ENCODE measurements at regions not wholly inside any gene's neighbourhood (a gene's known extent, or its start where the extent isn't known, plus 50 kb on each side); places are given as distances from the start of the nearest gene placed in this dataset.

DNA sequence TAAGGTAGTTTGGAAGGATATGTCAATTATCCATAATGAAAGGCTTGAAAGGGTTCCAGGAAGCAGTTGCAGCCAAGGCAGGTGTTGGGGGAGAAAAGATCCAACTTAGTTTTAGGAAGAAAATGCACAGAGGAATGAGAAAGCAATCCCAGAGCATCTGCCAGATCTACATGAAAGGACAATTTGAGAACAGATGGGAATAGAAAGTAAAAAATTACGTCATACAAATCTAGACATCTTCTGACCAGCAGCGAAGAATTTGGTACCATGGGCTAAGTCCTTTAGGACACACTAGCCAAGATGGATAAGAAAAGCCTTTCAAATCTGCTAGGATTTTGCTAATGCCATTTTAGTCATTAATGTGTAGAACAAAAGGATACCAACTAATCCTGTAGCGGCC lies 244.1 kb upstream of the PRR16 start:
- Histone ChIP-seq H4K20me1 (ENCODE audit: control insufficient read depth, insufficient read depth, low read depth, low read length) (no peaks in the 10 kb centered on the region), H3K4me3 (ENCODE audit: low read length) (no peak overlapping the region), H3K36me3 (ENCODE audit: control insufficient read depth, low read length) (no peaks in the 10 kb centered on the region), H3K9me2 (replicated peaks; ENCODE audit: control insufficient read depth, low read length) (no peaks in the 10 kb centered on the region), H3K79me2 (ENCODE audit: control insufficient read depth, low read length) (no peaks in the 10 kb centered on the region), H3F3A (ENCODE audit: control insufficient read depth, insufficient read depth) (no peaks in the 10 kb centered on the region), H3K27ac (ENCODE audit: low read depth, low read length) (no peak overlapping the region), H3K4me2 (ENCODE audit: low read length) (no peak overlapping the region), H3K27me3 (ENCODE audit: control insufficient read depth, low read length) (no peaks in the 10 kb centered on the region), H3K4me1 (ENCODE audit: control insufficient read depth, low read length) (no peaks in the 10 kb centered on the region), H3K9me3 (ENCODE audit: control insufficient read depth, insufficient read depth, low read length) (no peaks in the 10 kb centered on the region)
- TF ChIP-seq, protein P1, sequence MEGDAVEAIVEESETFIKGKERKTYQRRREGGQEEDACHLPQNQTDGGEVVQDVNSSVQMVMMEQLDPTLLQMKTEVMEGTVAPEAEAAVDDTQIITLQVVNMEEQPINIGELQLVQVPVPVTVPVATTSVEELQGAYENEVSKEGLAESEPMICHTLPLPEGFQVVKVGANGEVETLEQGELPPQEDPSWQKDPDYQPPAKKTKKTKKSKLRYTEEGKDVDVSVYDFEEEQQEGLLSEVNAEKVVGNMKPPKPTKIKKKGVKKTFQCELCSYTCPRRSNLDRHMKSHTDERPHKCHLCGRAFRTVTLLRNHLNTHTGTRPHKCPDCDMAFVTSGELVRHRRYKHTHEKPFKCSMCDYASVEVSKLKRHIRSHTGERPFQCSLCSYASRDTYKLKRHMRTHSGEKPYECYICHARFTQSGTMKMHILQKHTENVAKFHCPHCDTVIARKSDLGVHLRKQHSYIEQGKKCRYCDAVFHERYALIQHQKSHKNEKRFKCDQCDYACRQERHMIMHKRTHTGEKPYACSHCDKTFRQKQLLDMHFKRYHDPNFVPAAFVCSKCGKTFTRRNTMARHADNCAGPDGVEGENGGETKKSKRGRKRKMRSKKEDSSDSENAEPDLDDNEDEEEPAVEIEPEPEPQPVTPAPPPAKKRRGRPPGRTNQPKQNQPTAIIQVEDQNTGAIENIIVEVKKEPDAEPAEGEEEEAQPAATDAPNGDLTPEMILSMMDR (IDR thresholded peaks at IDR 0.05; ENCODE audit: low read depth, low read length, poor library complexity, severe bottlenecking) = no peak

DNA sequence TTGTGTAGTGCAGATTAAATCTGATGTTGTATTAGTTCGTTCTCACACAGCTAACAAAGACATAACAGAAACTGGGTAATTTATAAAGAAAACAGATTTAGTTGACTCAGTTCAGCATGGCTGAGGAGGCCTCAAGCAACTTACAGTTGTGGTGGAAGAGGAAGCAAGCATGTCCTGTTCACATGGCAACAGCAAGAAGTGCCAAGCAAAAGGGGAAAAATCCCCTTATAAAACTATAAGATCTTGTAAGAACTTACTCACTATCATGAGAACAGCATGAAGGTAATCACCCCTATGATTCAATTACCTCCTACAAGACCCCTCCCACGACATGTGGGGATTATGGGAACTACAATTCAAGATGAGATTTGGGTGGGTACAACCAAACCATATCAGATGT lies 238.6 kb upstream of the PRR16 start:
- H3K4me2 ChIP-seq (ENCODE audit: low read length) = no peak overlapping the region
- no peak overlapping the region for H3K27ac ChIP-seq (ENCODE audit: low read depth, low read length)
- H3K4me3 ChIP-seq (ENCODE audit: low read length) = no peak overlapping the region
- H3K9me3 ChIP-seq (ENCODE audit: control insufficient read depth, insufficient read depth, low read length) = no peaks in the 10 kb centered on the region
- TF ChIP-seq, protein P1 (IDR thresholded peaks at IDR 0.05; ENCODE audit: low read depth, low read length, poor library complexity, severe bottlenecking) = no peak
- TF ChIP-seq EZH2phosphoT487 (IDR thresholded peaks at IDR 0.05; ENCODE audit: borderline replicate concordance, low read length) = no peak
- H3K4me1 ChIP-seq (ENCODE audit: control insufficient read depth, low read length) = no peaks in the 10 kb centered on the region
- no peaks in the 10 kb centered on the region for H3K9me2 ChIP-seq (replicated peaks; ENCODE audit: control insufficient read depth, low read length)
- no peaks in the 10 kb centered on the region for H3K36me3 ChIP-seq (ENCODE audit: control insufficient read depth, low read length)
- no peaks in the 10 kb centered on the region for H3K79me2 ChIP-seq (ENCODE audit: control insufficient read depth, low read length)
- H3F3A ChIP-seq (ENCODE audit: control insufficient read depth, insufficient read depth) = no peaks in the 10 kb centered on the region
- no peaks in the 10 kb centered on the region for H3K27me3 ChIP-seq (ENCODE audit: control insufficient read depth, low read length)
- H4K20me1 ChIP-seq (ENCODE audit: control insufficient read depth, insufficient read depth, low read depth, low read length) = no peaks in the 10 kb centered on the region

DNA sequence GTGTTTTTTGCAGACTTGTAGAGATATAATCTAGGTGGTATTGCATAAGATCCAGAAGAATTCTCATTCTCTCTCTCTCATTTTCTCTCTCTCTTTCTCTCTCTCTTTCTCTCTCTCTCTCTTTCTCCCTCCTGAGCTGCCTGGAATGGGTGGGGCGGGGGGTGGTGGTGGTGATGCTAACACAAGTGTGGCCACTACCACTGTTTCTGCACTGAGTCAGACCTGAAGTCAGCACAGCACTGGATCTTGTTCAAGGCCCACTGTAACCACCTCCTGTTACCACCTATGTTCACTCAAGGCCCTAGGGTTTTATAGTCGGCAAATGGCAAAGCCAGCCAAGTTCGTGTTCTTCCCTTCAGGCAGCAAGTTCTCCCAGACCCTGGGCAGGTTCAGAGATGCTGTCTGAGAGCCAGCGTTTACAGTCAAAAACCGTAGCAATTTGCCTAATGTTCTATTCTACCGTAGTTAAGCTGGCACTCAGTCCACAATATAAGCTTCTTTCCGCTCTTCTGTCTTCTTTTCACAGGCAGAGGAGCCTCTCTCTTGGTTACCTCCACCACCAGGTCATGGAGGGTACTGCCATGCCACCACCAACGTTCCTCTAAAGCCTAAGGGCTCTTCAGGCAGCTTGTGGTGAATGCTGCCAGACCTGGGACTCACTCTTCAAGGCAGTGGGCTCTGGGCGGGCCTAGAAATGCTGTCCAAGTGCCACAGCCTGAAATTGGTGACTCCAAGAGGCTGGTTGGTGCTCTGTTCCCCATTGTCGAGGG lies 235.7 kb upstream of the PRR16 start:
- no peaks in the 10 kb centered on the region for H4K20me1 ChIP-seq (ENCODE audit: control insufficient read depth, insufficient read depth, low read depth, low read length)
- no peaks in the 10 kb centered on the region for H3K9me3 ChIP-seq (ENCODE audit: control insufficient read depth, insufficient read depth, low read length)
- H3K36me3 ChIP-seq (ENCODE audit: control insufficient read depth, low read length) = no peaks in the 10 kb centered on the region
- no peak for TF ChIP-seq EZH2phosphoT487 (IDR thresholded peaks at IDR 0.05; ENCODE audit: borderline replicate concordance, low read length)
- TF ChIP-seq, protein P1 (IDR thresholded peaks at IDR 0.05; ENCODE audit: low read depth, low read length, poor library complexity, severe bottlenecking) = no peak
- H3K27ac ChIP-seq (ENCODE audit: low read depth, low read length) = no peak overlapping the region
- H3K4me1 ChIP-seq (ENCODE audit: control insufficient read depth, low read length) = no peaks in the 10 kb centered on the region
- no peaks in the 10 kb centered on the region for H3K27me3 ChIP-seq (ENCODE audit: control insufficient read depth, low read length)
- no peak overlapping the region for H3K4me3 ChIP-seq (ENCODE audit: low read length)
- H3K4me2 ChIP-seq (ENCODE audit: low read length) = no peak overlapping the region
- H3K79me2 ChIP-seq (ENCODE audit: control insufficient read depth, low read length) = no peaks in the 10 kb centered on the region
- no peaks in the 10 kb centered on the region for H3K9me2 ChIP-seq (replicated peaks; ENCODE audit: control insufficient read depth, low read length)
- no peaks in the 10 kb centered on the region for H3F3A ChIP-seq (ENCODE audit: control insufficient read depth, insufficient read depth)

Measured in DOHH2 (cell line).